ENCODE measurements at regions not wholly inside any gene's neighbourhood (a gene's known extent, or its start where the extent isn't known, plus 50 kb on each side); places are given as distances from the start of the nearest gene placed in this dataset.

- peaks cover 0 to 5% (median 3%) of the 10 kb centered on the region in 4 donors for H3K4me1 Mint-ChIP-seq
- peak overlapping the region in 1 of 3 donors; percentile 1 for H3K27ac Mint-ChIP-seq
- H3K4me3 ChIP-seq (ENCODE audit: low read depth, low read length), result no peak overlapping the region
- no peaks in the 10 kb centered on the region for H3K36me3 ChIP-seq (ENCODE audit: control insufficient read depth, insufficient read depth, low read length)
- no peaks in the 10 kb centered on the region for H3K27me3 ChIP-seq (ENCODE audit: control insufficient read depth, insufficient read depth, low read length)
- H3K4me3 Mint-ChIP-seq, result no peak overlapping the region
- no peaks in the 10 kb centered on the region for H3K9me3 ChIP-seq (ENCODE audit: control insufficient read depth in 2 of 2, low read length in 2 of 2)
- H3K27ac ChIP-seq (ENCODE audit: insufficient read depth, low read length, poor library complexity, severe bottlenecking), result no peak overlapping the region
- no peaks in the 10 kb centered on the region for H3K27me3 Mint-ChIP-seq
- DNase-seq (no peak), ATAC-seq (ENCODE audit: low read depth in 2 of 2) (no peak)
- peaks cover 0 to 5% (median 0%) of the 10 kb centered on the region in 7 donors for H3K9me3 Mint-ChIP-seq
- no peaks in the 10 kb centered on the region for H3K36me3 Mint-ChIP-seq
- H3K4me1 ChIP-seq (ENCODE audit: control insufficient read depth, insufficient read depth, low read length, poor library complexity, severe bottlenecking), result no peaks in the 10 kb centered on the region
Measured at GRCh38 chr5:68147659-68148058, 67.9 kb upstream of the PIK3R1 start.

GRCh38 chr5:68141494-68141893 is 74.1 kb upstream of the PIK3R1 start:
- H3K27ac ChIP-seq (ENCODE audit: insufficient read depth, low read length, poor library complexity, severe bottlenecking), result no peak overlapping the region
- peaks cover 3 to 15% (median 8%) of the 10 kb centered on the region in 4 donors for H3K4me1 Mint-ChIP-seq
- peaks cover 5% of the 10 kb centered on the region for H3K4me1 ChIP-seq (ENCODE audit: control insufficient read depth, insufficient read depth, low read length, poor library complexity, severe bottlenecking)
- peak overlapping the region in 2 of 3 donors; percentile 9 to 59 for H3K27ac Mint-ChIP-seq
- H3K27me3 ChIP-seq (ENCODE audit: control insufficient read depth, insufficient read depth, low read length), result no peaks in the 10 kb centered on the region
- H3K36me3 Mint-ChIP-seq, result no peaks in the 10 kb centered on the region
- ATAC-seq (ENCODE audit: low read depth in 2 of 2) (peak; percentile 72 to 86), DNase-seq (peak in 2 of 3 donors; percentile 39 to 42)
- peak overlapping the region; percentile 48 for H3K4me3 ChIP-seq (ENCODE audit: low read depth, low read length)
- H3K9me3 ChIP-seq (ENCODE audit: control insufficient read depth in 2 of 2, low read length in 2 of 2), result no peaks in the 10 kb centered on the region
- peak overlapping the region in 3 of 4 donors; percentile 38 to 64 (median 56) for H3K4me3 Mint-ChIP-seq
- peaks cover 0 to 6% (median 0%) of the 10 kb centered on the region in 7 donors for H3K9me3 Mint-ChIP-seq
- no peaks in the 10 kb centered on the region for H3K27me3 Mint-ChIP-seq
- no peaks in the 10 kb centered on the region for H3K36me3 ChIP-seq (ENCODE audit: control insufficient read depth, insufficient read depth, low read length)

GRCh38 chr5:68140763-68141162 is 74.8 kb upstream of the PIK3R1 start:
- H3K27ac ChIP-seq (ENCODE audit: insufficient read depth, low read length, poor library complexity, severe bottlenecking), result no peak overlapping the region
- H3K4me3 Mint-ChIP-seq, result no peak overlapping the region
- peaks cover 5% of the 10 kb centered on the region for H3K4me1 ChIP-seq (ENCODE audit: control insufficient read depth, insufficient read depth, low read length, poor library complexity, severe bottlenecking)
- H3K36me3 ChIP-seq (ENCODE audit: control insufficient read depth, insufficient read depth, low read length), result no peaks in the 10 kb centered on the region
- H3K9me3 ChIP-seq (ENCODE audit: control insufficient read depth in 2 of 2, low read length in 2 of 2), result no peaks in the 10 kb centered on the region
- no peak for ATAC-seq (ENCODE audit: low read depth in 2 of 2)
- DNase-seq, result peak in 1 of 3 donors; percentile 9
- no peak overlapping the region for H3K4me3 ChIP-seq (ENCODE audit: low read depth, low read length)
- H3K27ac Mint-ChIP-seq, result peak overlapping the region in 2 of 3 donors; percentile 9 to 17
- H3K36me3 Mint-ChIP-seq, result no peaks in the 10 kb centered on the region
- H3K27me3 ChIP-seq (ENCODE audit: control insufficient read depth, insufficient read depth, low read length), result no peaks in the 10 kb centered on the region
- H3K4me1 Mint-ChIP-seq, result peaks cover 3 to 15% (median 8%) of the 10 kb centered on the region in 4 donors
- H3K9me3 Mint-ChIP-seq, result peaks cover 0 to 6% (median 0%) of the 10 kb centered on the region in 7 donors
- no peaks in the 10 kb centered on the region for H3K27me3 Mint-ChIP-seq

- H3K36me3 Mint-ChIP-seq, result no peaks in the 10 kb centered on the region
Measured at GRCh38 chr5:68139611-68140441, 75.7 kb upstream of the PIK3R1 start.

GRCh38 chr5:68137511-68138140 is 77.9 kb upstream of the PIK3R1 start:
- no peaks in the 10 kb centered on the region for H3K36me3 ChIP-seq (ENCODE audit: control insufficient read depth, insufficient read depth, low read length)
- H3K27me3 ChIP-seq (ENCODE audit: control insufficient read depth, insufficient read depth, low read length), result peaks cover 4% of the 10 kb centered on the region
- H3K27ac ChIP-seq (ENCODE audit: insufficient read depth, low read length, poor library complexity, severe bottlenecking), result no peak overlapping the region
- H3K4me1 ChIP-seq (ENCODE audit: control insufficient read depth, insufficient read depth, low read length, poor library complexity, severe bottlenecking), result peaks cover 5% of the 10 kb centered on the region
- H3K4me3 ChIP-seq (ENCODE audit: low read depth, low read length), result no peak overlapping the region
- Mint-ChIP-seq H3K4me1 (peaks cover 3 to 11% (median 8%) of the 10 kb centered on the region in 4 donors), H3K36me3 (no peaks in the 10 kb centered on the region), H3K27me3 (peaks cover 11% of the 10 kb centered on the region), H3K4me3 (no peak overlapping the region), H3K9me3 (peaks cover 0 to under 1% (median 0%) of the 10 kb centered on the region in 7 donors), H3K27ac (peak overlapping the region in 1 of 3 donors; percentile 18)
- no peak for DNase-seq
- H3K9me3 ChIP-seq (ENCODE audit: control insufficient read depth in 2 of 2, low read length in 2 of 2), result no peaks in the 10 kb centered on the region
- no peak for ATAC-seq (ENCODE audit: low read depth in 2 of 2)

More at GRCh38 chr5:68139611-68140441, 75.7 kb upstream of the PIK3R1 start:
- no peak for ATAC-seq (ENCODE audit: low read depth in 2 of 2)
- H3K9me3 ChIP-seq (ENCODE audit: control insufficient read depth in 2 of 2, low read length in 2 of 2), result no peaks in the 10 kb centered on the region
- Mint-ChIP-seq H3K4me3 (no peak overlapping the region), H3K27me3 (no peaks in the 10 kb centered on the region), H3K9me3 (peaks cover 0 to 6% (median 0%) of the 10 kb centered on the region in 7 donors), H3K27ac (no peak overlapping the region), H3K4me1 (peaks cover 3 to 15% (median 8%) of the 10 kb centered on the region in 4 donors)
- H3K27ac ChIP-seq (ENCODE audit: insufficient read depth, low read length, poor library complexity, severe bottlenecking), result no peak overlapping the region
- no peaks in the 10 kb centered on the region for H3K36me3 ChIP-seq (ENCODE audit: control insufficient read depth, insufficient read depth, low read length)
- peaks cover 1% of the 10 kb centered on the region for H3K27me3 ChIP-seq (ENCODE audit: control insufficient read depth, insufficient read depth, low read length)
- no peak for DNase-seq
- H3K4me1 ChIP-seq (ENCODE audit: control insufficient read depth, insufficient read depth, low read length, poor library complexity, severe bottlenecking), result peaks cover 5% of the 10 kb centered on the region
- H3K4me3 ChIP-seq (ENCODE audit: low read depth, low read length), result no peak overlapping the region

- Mint-ChIP-seq H3K4me3 (no peak overlapping the region), H3K9me3 (no peaks in the 10 kb centered on the region), H3K27me3 (peaks cover 11% of the 10 kb centered on the region), H3K27ac (peak overlapping the region in 1 of 3 donors; percentile 70), H3K4me1 (peaks cover 0 to 4% (median 0%) of the 10 kb centered on the region in 4 donors), H3K36me3 (no peaks in the 10 kb centered on the region)
- ATAC-seq (ENCODE audit: low read depth in 2 of 2), result no peak
- H3K27me3 ChIP-seq (ENCODE audit: control insufficient read depth, insufficient read depth, low read length), result peaks cover 4% of the 10 kb centered on the region
- no peaks in the 10 kb centered on the region for H3K9me3 ChIP-seq (ENCODE audit: control insufficient read depth in 2 of 2, low read length in 2 of 2)
- H3K4me3 ChIP-seq (ENCODE audit: low read depth, low read length), result no peak overlapping the region
- DNase-seq, result no peak
- no peaks in the 10 kb centered on the region for H3K36me3 ChIP-seq (ENCODE audit: control insufficient read depth, insufficient read depth, low read length)
- no peaks in the 10 kb centered on the region for H3K4me1 ChIP-seq (ENCODE audit: control insufficient read depth, insufficient read depth, low read length, poor library complexity, severe bottlenecking)
- H3K27ac ChIP-seq (ENCODE audit: insufficient read depth, low read length, poor library complexity, severe bottlenecking), result no peak overlapping the region
Measured at GRCh38 chr5:68134669-68135313, 80.8 kb upstream of the PIK3R1 start.

- peaks cover 0 to 4% (median 0%) of the 10 kb centered on the region in 4 donors for H3K4me1 Mint-ChIP-seq
- Histone ChIP-seq H3K27ac (ENCODE audit: insufficient read depth, low read length, poor library complexity, severe bottlenecking) (no peak overlapping the region), H3K27me3 (ENCODE audit: control insufficient read depth, insufficient read depth, low read length) (peaks cover 4% of the 10 kb centered on the region), H3K36me3 (ENCODE audit: control insufficient read depth, insufficient read depth, low read length) (no peaks in the 10 kb centered on the region), H3K4me1 (ENCODE audit: control insufficient read depth, insufficient read depth, low read length, poor library complexity, severe bottlenecking) (no peaks in the 10 kb centered on the region), H3K9me3 (ENCODE audit: control insufficient read depth in 2 of 2, low read length in 2 of 2) (no peaks in the 10 kb centered on the region), H3K4me3 (ENCODE audit: low read depth, low read length) (no peak overlapping the region)
- H3K27ac Mint-ChIP-seq, result no peak overlapping the region
- ATAC-seq (ENCODE audit: low read depth in 2 of 2), result no peak
- no peak overlapping the region for H3K4me3 Mint-ChIP-seq
- DNase-seq, result no peak
- no peaks in the 10 kb centered on the region for H3K9me3 Mint-ChIP-seq
- H3K27me3 Mint-ChIP-seq, result peaks cover 14% of the 10 kb centered on the region
- no peaks in the 10 kb centered on the region for H3K36me3 Mint-ChIP-seq
Measured at GRCh38 chr5:68134033-68134668, 81.4 kb upstream of the PIK3R1 start.
